Kidney tubule cell (primary cell): ENCODE measurements at regions not wholly inside any gene's neighbourhood (a gene's known extent, or its start where the extent isn't known, plus 50 kb on each side); places are given as distances from the start of the nearest gene placed in this dataset.

Experiments
- DNase-seq: peaks from one replicate; pipeline ENCODE4 v3.0.0-alpha.2; 2018; ENCODE audit warnings: low spot score

DNA sequence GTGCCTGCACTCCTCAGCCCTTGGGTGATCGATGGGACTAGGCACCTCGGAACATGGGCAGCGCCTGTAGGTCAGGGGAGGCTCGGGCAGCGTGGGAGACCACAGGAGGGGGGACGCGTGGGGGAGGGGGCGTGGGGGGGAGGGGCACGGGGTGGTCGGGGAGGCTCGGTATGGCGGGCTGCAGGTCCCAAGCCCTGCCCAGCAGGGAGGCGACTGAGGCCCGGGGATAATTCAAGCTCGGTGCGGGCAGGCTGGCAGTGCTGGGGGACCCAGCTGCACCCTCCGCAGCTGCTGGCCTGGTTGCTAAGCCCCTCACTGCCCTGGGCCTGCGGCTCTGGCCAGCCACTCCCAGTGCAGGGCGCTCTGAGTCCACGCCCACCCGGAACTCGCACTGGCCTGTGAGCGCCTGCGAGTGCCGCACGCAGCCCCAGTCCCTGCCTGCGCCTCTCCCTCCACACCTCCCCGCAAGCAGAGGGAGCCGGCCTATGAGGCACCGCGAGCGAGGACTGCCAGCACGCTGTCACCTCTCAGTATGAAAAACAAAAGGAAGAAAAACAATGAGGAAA lies 1698.3 kb upstream of the RAG2 start:
- no peak for DNase-seq

DNA sequence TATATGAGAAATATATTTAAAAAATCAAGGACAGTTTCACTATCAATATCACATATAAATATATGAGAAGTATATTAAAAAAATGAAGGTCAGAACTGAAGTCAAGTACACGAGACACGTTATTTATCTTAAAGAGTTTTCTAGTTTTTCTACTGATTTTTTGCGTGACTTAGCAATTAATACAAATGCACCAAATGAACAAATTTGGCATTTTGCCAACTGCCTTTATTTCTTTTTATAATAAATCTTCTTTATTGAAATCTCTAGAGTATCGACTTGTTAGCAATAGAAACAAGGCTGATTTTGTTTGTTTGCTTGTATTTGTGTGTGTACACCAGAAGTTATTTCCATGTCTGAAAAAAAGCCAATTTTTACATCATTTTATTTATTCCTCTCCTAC lies 1684.7 kb upstream of the RAG2 start:
- DNase-seq, result no peak

DNA sequence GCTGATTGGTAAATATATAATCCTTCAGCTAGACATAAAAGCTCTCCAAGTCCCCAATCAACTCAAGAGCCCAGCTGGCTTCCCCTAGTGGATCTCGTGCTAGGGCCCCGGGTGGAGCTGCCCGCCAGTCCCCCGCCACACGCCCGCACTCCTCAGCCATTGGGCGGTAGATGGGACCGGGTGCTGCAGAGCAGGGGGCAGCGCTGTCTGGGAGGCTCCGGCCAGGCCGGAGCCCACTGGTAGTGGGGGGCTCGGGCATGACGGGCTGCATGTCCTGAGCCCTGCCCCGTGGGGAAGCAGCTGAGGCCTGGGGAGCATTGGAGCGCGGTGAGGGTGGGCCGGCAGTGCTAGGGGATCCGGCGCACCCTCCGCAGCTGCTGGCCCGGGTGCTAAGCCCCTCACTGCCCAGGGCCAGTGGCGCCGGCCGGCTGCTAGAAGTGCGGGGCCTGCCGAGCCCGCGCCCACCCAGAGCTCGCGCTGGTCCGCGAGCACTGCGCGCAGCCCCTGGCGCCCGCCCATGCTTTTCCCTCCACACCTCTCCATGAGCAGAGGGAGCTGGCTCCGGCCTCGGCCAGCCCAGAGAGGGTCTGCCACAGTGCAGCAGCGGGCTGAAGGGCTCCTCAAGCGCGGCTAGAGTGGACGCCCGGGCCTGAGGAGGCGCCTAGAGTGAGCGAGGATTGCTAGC lies 1680.6 kb upstream of the RAG2 start:
- no peak for DNase-seq

DNA sequence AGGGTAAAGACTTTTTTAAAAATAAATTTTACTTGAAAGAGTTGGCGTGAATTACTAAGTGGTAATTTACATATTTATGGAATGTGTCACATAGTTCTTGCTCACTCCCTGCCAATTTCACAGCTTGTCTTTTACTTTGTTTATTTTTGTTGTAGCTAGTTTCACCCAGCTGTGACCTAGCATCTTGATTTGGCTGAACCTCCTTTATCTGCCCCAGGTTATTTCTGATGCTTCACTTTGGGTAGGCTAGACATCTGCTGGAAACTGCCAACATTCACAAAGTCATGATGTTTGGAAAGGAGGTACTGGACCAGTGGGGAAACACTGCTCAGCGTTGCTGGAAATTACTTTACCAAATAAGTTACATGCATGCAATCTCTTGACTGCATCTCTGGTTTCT lies 1676.0 kb upstream of the RAG2 start:
- no peak for DNase-seq

DNA sequence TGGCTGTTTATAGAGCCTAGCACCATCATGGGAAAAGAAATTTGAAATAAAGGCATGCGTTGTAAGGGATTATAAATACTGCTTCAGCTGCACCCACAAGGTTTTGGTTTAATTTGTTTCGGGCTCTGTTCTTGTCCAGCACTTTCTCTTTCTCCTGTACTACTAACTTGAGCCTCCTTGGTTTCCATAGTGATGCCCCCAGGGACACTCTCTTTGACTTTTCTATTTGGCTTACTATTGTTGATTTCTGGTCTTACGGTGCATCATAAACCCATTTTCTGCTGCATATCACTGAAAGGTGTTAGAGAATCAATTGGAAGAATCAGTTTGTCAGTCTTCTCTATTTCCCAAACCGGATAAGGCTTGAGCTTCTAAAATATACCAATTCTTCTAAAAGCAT lies 1674.3 kb upstream of the RAG2 start:
- no peak for DNase-seq

DNA sequence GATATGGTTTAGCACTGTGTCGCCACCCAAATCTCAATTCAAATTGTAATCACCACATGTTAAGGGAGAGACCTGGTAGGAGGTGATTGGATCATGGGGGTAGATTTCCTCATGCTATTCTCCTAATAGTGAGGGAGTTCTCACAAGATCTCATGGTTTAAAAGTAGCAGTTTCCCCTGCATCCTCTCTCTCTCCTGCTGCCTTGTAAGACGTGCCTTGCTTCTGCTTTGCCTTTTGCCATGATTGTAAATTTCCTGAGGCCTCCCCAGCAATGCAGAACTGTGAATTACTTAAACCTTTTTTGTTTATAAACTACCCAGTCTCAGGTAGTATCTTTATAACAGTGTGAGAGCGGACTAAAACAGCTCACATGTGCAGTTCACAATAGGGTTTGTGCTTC lies 1668.7 kb upstream of the RAG2 start:
- no peak for DNase-seq

DNA sequence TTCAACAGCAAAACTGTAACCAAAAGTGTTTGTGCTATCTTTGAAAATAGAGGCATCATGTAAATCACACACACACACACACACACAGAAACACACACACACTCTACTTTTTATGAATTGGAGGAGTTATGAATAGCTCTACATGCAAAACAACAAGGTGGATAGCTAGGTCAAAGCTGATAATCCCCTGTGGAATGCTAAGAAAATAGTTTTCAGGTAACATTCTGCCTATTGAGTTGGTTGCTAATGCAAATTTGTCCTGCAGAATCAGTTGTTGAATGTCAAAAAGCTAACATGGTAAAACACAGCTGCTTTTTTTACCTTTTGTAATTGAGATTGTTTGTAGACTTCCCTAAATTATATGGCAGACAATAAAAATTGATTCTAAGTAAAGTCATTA lies 1658.4 kb upstream of the RAG2 start:
- DNase-seq, result no peak

DNA sequence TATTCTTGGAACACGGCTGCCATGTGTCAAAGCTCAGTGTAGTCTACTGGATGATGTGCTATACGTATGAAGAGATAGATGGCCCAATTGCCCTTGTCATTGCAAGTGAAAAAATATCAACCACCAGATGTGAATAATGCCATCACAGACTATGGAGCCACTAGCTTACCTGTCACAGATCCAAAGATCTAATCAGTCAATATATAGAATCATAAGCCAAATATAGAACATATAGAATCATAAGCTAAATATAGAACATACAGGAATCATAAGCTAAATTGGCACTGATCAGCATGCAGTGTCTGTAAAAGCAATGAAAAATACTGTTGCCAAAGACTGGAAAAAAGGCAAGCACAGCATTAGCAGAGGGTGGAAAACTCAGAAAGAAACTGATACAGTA lies 1656.9 kb upstream of the RAG2 start:
- DNase-seq, result no peak

DNA sequence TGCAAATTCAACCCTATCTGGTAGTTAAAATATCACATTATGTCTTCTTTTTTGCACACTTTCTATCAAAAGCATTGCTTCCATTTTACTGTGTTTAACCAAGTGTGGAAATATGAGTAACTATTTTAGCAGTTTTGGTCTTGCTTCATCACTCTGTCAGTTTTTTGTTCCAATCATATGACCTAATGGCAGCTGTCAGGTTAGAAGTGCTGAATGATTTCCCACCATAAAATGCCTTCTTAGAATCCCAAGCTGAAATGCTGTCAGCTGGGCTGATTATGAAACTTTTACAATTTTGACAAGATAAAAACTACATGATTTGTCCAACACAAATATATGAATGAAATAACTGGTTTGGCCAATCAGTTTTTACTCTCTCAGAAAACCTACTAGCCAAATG lies 1654.6 kb upstream of the RAG2 start:
- DNase-seq, result no peak

DNA sequence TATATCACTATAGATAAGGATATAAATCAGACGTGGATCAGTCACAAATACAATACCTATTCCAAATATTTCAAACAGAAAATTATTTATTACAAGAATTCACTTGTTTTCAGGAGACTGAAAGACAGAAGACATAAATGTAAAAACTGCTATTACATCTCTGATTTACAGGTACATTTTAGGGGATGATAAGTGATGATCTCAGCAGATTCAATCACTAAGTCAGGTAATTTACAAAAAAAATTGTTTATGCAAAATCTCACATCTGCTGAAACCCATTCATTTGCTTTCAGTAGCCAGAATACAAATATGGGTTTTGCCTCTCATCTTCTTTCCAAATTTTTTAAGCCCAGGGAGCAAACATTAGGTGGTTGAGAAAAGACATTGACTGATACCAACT lies 1648.4 kb upstream of the RAG2 start:
- no peak for DNase-seq

DNA sequence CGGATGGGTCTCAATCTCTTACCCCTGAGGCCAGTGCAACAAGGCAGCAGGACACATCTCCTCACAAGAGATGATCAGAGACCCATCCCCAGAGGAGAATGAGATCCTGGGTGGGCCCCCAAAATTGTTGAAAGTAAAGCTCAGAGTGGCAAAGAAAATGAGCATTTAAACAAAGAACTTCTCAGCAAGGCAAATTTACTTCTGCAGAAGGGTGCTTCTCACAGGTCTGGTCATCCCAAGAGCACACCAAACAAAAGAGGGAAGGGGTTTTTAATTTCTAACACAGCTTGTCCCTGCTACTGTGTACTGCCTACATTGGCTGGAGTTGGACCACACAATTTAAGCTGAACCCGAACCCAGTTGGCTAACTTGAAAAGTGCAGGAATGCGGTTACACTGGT lies 1628.6 kb upstream of the RAG2 start:
- DNase-seq, result no peak

DNA sequence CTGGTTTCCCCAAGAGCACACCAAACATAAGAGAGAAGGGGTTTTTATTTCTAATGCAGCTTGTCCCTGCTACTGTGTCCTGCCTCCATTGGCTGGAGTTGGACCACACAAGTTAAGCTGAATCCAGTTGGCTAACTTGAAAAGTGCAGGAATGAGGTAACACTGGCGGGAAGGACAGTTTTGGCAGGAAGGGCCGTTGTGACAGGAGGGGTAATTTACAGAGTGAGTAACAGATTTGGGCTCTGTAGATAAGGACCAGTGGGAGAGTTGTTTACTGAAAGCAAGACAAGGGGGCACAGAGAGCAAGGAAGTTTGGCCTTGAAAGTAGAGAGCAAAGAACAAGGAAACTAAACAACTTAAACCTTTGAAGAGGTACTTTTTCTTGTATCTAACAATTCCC lies 1623.3 kb upstream of the RAG2 start:
- no peak for DNase-seq

DNA sequence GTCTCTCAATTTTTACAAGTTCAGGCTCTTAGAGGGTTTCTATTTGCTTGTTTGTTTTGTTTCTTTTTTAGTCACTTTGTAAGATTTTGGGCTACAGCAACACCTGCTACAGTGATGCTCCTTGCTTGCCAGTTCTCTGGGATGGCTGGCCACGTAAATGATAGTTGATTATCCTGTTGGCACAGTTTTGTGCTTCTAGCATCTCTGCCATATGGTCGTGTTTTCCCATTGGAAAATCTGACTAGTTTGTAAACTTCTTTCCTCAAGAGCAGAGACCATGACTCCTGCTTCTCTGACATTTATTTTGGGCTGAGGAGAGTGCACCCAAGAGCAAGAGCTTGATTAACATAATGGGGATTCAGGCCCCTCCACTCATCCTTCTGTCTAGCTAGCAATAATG lies 1621.6 kb upstream of the RAG2 start:
- no peak for DNase-seq

DNA sequence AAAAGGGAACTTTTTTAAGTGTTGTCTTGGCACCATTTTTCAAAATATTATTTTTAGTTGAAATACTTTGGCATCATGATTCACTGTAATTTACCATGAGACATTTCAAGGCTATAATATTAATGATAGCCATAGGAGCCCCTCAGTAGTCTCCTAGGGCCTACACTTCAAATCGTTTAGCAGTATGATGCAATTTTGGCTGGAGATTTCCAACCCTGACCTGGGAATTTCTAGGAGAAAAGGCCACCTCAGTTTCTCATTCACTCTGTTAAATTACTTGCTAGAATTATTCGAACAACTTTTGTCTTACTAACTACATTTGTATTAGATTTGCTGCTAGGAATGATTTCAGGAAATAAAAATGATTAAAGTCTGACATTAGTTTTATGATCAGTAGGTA lies 1610.9 kb upstream of the RAG2 start:
- DNase-seq, result no peak

DNA sequence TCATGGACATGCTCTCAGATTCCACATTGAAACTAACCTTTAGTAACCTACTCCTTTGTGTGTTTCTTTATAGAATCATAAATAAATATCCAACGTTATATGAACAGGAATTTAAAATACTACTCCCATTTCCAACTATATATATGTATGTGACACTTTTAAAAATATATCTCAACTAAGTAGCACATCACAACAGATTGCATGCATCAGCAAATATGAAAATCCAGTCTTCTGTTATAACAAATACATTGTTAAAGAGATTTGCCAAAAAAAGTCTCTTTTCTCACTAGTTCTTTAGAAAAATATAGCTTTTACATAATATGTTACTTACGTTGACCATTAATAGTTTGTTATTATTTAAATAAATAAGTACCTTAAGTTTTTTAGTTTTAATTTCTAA lies 1608.6 kb upstream of the RAG2 start:
- DNase-seq, result no peak

DNA sequence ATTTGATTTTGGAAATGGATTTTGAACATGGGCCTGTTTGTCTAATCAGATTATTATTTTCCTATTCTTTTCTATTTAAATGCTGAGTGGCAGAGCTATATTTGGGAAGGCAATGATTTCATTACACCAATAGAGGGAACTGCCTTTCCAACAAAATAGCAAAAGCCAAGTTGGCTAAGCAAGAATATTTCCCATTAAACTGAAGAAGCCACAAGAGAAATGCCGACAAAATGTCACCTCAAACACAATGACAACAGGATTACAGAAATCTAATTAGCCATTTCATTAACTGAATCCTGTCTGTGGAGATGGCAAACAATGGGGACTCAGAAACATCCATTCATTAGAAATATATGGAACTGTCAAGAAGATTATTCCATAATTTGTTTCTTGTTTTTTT lies 1593.1 kb upstream of the RAG2 start:
- DNase-seq, result no peak

DNA sequence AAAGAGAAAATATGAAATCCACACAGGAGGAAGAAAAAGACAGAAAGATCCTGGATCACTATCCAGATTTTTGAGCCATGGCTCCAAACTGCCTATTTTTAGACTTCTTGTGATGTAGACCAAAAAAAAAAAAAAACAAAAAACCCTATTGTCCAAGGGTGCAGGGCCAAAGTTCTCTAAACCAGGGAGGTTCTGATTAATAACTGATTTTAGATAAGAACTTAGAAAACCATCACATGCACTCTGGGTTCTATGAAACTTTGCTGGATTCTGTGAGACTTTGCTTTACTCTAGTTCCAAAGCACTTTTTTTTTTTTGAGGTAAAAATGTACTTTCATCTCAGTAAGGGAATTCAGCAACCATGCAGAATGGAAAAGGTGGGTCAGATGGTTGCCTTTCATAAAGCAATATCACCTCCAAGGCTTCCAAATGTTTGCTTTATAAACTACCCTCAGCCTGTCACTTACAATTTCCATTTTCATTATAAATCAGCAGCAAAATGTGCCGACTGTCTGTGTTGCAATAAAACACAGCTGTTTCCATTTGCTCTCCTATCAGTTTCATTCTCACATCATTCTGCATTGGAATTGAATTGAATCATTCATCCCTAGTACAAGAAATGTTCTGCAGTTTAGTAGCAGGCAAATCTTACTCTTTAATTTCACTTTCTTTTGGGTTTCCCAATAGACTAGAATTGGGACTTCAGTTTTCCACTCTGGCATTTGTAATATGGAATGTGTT lies 1584.3 kb upstream of the RAG2 start:
- DNase-seq, result no peak

DNA sequence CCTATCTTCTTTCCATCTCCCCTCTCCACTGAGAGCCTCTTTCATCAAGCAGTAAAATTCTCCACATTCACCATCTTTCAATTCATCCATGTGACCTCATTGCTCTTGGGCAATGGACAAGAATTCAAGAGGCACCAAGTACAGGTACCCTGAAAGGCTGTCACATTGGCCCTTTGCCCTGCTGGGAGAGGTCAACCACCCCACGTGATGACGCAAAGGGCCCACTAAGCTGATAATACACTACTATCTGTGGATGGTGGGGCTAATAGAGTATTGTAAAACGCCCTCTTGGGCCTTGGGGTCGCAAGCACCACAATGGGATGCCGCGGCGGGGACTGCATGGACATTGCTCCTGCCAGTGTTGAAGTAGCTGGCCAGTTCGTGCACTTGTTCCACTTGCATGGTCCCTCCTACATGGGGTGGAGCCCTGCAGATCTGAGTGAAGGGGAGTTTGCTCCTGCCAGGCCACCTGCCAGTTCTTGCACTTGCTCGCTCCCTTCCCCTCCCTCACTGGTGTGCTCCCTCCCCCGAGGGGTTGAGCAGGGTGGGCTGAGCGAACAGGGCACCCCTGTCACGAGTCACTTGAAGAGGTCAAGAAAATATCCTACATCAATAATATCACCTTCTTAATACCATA lies 1578.8 kb upstream of the RAG2 start:
- no peak for DNase-seq

DNA sequence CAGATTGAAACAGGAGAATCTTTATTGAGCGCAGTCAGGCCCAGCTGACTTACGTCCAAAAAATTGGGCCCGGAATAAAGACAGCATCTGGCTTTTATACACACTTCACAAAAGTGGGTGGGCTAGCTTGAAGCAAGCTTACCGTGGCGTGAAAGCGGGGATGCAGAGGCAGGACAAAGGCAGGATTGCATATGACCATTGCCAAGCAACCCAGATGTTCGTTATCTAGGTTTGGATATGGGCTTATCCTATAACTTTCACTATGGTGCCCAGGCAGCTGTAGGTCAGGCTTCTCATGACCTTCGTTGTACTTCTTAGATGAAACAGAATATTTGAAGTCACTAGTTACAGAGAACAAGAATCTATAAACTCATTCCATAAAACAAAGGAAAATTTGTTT lies 1575.6 kb upstream of the RAG2 start:
- DNase-seq, result no peak

DNA sequence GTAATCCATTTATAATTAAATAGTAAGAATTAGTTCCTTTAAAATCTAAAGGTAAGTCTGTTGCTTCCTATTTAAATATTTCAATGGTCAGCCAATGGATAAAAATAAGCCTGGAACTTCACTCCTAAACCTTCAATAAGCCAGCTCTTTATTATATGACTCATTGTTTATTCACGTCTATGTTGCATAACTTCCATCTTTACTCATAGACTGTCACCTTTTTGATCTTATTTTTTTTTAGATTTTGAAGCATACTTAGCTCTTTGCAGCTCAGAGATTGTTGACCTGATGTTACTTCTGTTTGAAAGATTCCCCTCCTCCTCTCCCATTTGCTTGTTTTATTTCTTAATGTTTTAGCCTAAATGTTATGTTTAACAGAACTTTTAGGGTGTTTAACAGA lies 1571.2 kb upstream of the RAG2 start:
- DNase-seq, result peak; percentile 20

DNA sequence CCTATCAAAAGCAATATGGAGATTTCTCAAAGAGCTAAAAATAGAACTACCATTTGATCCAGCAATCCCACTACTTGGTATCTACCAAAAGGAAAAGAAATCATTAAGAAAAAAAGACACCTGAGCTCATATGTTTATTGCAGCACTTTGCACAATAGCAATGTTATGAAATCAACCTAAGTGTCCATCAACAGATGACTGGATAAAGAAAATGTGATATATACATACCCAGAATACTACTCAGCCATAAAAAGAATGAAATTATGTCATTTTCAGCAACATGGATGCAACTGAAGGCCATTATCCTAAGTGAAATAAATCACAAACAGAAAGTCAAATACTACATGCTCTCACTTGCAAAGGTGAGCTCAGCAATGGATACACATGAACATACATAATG lies 1565.5 kb upstream of the RAG2 start:
- no peak for DNase-seq

DNA sequence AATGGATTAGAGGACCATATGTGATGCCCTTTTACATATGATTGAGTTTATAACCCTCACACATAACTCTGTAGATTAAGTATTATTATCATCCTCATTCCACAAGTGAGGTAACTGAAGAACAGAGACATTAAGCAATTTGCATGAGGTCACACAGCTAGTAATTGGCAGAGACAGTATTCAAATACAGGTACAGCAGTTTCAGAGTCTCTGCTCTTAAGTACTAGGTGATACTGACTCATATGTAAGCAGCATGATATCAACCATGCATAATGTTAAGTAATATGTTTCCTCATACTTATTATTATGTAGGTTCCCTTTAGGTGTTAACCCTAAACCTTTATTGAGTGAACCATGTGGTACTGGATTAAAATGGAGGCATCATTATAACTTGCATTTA lies 1562.4 kb upstream of the RAG2 start:
- DNase-seq, result no peak

DNA sequence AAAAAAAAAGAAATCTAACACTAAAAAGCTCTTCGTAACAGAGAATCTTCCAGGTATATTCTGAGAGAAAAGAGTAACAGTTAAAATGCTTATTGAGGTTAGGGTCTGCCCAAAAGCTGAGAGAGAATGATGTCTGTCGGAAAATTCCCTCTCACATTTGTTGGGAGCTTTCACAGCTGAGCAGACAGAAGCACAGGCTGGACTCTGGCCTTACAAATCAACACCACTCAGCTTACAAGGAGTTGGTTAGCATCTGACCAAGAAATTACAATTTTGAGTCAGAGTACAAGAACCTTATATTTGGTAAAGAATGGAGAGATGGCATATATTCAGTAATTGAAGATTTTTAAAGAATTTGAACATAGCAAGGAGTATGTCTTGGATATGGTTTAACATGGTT lies 1561.0 kb upstream of the RAG2 start:
- DNase-seq, result no peak
